HG03442 (cell line): ENCODE measurements at regions not wholly inside any gene's neighbourhood (a gene's known extent, or its start where the extent isn't known, plus 50 kb on each side); places are given as distances from the start of the nearest gene placed in this dataset.
"Not testable (repeated sequence)": the region's sequence is repeated elsewhere in the genome, so short reads cannot be mapped to it uniquely, and the experiment has no call there.

Experiments used
- ATAC-seq: cut with Tn5 transposase; IDR thresholded peaks from one replicate; pipeline ENCODE4 v1.9.1; 2021; ENCODE audit warnings: mild to moderate bottlenecking, moderate library complexity; ENCODE audit not compliant: unreplicated experiment

DNA sequence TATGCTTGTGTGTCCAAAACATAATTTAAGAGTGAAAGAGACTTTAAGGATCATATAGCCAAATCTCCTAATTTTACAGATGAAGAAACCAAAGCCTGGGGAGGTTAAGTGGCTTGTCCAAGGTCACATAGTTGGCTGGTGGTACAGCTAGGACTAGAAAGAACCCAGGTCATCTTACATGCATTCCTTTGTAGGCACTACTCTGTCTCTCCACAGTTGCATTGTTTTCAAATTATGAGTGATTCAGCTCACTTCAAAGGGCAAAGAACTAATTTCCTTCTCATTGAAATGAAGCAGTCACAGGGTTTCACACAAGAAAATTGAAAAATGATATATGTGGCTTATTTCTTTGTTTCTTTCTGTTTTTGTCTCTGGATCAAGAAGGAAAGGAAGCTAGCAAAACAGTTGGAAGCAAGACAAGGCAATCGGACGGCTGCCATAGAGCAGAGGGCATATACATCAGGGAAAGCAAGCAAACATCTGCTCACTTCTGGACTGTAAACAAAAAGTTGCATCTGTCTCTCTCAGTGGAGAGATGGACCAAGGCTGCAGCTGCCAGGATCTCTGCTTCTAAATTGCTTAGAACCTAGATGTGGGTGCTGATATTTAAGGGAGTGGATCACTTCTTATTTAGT, 107.5 kb upstream of the AMOT start:
- ATAC-seq, result no peak

DNA sequence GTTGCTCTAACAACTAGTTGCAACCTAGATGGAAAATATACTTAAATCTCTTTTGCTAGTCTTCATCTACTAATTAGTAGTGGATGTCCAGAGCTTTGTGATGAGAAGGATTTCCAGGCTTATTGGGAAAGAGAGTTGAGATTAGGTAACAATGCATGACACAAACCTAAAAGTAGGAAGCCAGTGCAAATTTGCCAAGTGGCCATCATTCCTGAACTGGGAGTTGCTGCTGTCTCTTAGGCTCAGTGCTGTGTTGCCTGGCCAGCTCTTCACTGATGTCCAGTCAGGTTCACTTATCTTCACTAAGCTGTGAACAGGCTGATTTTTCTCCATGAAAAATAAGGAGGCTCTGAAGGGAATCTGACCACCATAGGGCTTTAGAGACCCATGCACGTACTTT, 105.6 kb upstream of the AMOT start:
- ATAC-seq, result no peak

DNA sequence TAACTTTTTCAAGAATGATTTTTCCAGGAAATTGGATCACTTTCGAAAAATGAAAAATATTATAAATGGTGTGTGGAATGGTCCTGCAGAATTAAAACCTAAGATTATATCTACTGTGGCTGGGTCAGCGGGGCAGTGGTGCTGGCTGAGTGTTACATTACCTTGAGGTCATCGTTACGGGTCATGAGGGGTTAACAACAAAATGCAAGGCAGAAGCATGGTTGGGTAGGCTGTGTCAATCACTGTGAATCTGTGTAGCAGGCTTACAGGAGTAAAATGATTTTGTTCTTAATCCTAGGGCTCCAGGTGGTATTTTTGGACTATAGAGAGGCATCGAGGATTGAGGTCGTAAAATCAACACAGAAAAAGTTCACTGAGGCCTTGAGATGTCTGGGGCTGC, 105.2 kb upstream of the AMOT start:
- ATAC-seq, result no peak

DNA sequence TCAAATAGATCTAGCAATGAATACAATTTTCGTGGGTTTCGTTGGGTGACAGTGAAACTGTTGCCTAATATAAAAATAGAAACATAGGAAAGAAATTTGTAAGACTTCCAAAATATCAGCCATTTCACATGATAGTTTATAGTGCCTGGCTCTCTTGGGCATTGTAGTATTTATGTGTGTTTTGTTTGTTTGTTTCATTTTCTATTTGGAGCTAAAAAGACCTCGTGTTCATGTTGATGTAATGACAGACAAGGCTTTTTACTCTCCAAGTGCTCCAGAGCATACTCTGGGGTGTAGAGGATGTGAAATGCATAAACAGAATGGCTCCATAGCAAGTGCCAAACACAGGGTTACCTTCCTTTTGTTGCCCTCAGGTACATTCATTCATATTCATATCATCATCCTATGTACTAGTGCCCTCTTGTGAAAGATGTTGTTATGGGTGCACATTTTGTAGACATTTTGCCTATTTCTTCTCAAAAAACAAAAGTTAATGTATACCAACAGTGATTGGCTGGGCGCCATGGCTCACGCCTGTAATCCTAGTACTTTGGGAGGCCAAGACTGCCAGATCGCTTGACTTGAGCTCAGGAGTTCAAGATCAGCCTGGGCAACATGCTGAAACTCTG, 100.7 kb upstream of the AMOT start:
- peak; percentile 86 for ATAC-seq

DNA sequence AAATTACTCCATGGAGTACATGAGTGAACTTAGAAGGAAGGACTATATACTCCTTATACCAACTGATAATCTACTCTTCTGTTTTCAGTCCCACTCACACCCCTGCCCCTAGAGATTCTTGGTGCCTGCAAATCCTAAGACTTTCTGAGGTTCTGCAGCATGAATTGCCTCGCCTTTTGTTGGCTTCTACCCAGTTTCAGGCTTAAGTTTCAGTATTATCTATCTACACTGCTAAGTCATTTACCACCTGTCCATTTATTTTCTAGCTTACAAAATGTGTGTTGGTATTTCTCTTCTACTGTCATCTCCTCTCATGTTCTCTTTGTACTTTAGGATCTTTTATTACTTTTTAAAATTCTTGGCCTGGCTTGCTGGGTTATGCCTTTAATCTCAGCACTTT, 94.4 kb upstream of the AMOT start:
- ATAC-seq, result peak; percentile 59

DNA sequence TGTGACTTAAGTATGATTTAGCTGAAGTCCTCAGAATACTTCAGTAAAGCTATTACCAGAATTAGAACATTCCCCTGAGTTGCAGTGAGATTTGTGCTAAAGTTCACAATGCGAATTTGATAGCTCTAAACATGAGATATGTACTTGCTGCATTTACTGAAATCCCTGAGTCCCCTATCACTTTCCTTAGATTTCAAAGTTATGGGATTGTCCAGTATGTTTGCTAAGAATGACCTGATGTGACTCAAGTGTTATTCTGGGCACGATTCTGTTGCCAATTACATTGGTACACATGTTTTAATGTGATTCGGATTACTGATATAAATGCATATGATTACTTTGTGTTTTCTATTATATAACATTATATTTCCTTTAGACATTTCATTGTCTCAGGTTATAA, 91.3 kb upstream of the AMOT start:
- no peak for ATAC-seq

DNA sequence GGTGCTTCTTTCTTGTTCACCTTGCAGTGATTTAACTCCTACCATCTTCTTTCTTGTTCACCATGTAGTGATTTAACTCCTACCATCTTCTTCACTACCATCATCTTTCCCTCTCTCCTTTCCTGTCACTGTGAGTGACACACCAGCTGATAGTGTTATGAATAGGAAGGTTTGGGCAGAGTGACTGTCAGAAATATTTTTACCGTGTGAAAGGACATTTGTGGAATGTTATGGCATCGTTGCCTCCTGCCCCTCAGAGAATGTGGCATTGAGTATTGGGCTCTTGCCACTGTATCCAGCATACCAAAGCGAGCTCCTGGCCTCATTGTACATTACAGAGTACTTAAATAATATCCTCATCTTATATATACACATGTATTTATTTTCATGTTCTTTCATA, 90.8 kb upstream of the AMOT start:
- ATAC-seq, result no peak

DNA sequence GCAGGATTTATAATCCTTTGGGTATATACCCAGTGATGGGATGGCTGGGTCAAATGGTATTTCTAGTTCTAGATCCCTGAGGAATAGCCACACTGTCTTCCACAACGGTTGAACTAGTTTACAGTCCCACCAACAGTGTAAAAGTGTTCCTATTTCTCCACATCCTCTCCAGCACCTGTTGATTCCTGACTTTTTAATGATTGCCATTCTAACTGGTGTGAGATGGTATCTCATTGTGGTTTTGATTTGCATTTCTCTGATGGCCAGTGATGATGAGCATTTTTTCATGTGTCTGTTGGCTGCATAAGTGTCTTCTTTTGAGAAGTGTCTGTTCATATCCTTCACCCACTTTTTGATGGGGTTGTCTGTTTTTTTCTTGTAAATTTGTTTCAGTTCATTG, 82.8 kb upstream of the AMOT start:
- not testable (repeated sequence) for ATAC-seq

DNA sequence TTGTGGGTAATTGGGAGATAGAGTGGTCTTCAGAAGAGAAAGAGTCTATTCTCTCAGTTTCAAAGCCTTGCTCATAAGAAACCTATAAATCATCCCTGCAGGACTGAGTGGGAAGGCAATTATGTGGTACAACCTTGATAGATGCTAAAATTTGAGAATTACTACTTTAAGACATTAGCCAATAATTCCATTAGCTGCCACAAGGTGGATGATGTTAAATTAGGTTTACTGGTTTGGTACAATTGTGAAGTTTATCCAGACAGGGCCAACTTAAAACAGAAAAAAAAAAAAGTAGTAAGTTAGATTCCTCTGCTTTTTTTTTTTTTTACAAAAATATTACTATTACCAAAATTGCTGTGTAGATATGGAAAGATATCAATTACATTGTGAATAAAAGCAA, 73.2 kb upstream of the AMOT start:
- ATAC-seq, result no peak

DNA sequence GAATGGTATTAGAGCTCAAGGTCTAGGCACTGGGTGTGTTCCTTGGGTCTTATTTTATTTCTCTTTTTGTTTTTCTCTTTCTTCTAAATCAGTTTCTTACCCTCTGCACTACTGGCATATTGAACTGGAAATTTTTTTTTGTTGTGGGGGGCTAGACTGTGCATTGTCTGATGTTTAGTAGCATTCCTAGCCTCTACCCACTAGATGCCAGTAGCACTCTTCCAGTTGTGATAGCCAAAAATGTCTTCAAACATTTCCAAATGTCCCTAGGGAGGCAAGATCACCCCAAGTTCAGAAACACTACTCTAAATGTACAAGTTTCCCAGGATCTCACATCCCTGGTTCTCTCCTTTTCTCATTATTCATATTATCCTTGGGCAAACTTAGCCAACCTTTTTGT, 69.8 kb upstream of the AMOT start:
- no peak for ATAC-seq

DNA sequence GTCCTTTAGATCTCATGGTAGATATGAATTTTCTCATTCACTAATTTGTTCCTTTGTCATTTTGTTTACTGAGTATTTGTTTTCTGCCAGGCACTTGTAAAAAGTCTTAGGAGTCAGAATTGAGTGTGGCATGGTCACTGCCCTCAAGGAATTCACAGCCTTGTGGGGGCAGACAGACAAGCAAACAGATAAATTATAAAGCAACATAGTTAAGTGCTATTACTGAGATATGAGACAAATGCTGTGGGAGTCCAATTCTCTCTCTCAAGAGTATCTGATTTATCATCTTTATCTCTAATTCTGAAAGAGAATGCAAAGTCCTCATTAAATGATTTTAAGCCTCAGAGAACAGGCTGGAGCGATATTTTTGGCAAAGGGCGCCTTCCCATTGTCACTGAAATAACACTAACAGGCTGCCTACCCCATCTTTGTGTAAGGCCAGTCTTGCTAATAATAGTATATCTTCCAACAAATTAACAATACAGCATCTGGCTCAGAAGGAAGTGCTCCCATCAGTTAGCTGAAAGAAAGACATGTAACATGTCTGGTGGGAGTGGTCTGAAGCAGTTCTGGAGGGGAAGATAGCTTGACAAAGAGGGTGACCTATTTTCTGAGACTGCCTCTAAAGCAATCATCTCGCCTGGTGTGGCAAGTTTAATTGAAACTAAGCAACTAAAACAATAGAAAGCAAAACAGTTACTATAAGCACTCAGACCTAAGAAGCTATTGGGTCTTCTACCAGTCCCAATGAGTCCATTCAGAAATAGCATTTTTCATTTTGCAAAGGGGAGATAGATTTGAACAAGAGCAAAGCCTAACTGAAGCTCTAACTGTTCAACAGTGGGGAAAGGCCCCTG, 61.5 kb upstream of the AMOT start:
- ATAC-seq, result no peak

DNA sequence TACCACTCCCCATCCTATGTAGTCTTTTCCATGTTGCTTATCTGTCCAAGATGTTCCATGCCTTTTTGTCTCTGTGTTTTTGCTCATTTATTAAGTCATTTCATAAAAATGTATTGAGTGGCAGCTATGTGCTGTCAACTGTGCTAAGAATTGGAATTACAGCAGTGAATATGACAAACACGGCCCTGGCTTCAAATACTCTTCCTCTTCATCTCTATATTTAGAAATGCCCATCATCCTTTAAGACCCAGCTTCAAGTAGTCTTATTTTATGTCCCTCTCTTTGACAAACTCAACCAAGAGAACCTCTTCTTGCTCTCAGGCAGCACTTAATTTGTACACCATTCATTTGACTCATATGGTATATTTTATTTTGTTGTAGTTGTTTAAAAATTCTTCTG, 55.4 kb upstream of the AMOT start:
- no peak for ATAC-seq
